MM.1S (cell line): ENCODE measurements at regions not wholly inside any gene's neighbourhood (a gene's known extent, or its start where the extent isn't known, plus 50 kb on each side); places are given as distances from the start of the nearest gene placed in this dataset.

Experiments used
- DNase-seq: peaks from one replicate; pipeline ENCODE4 v3.0.0-alpha.2; 2015
- H2AFZ ChIP-seq: fragments of 300-600 bp; sonication (generic); 2 replicates; pipeline ENCODE4 v1.6.0; 2016; ENCODE audit warnings: antibody characterized with exemption, low read length
- H3F3A ChIP-seq: fragments of 300-600 bp; sonication (generic); 2 replicates; pipeline ENCODE4 v1.6.1; 2016; ENCODE audit warnings: mild to moderate bottlenecking, antibody characterized with exemption, low read length, moderate library complexity, mixed read lengths; ENCODE audit not compliant: insufficient read depth
- H3K27ac ChIP-seq: fragments of 300-600 bp; sonication (generic); 2 replicates; pipeline ENCODE4 v1.5.1; 2016; ENCODE audit warnings: mild to moderate bottlenecking, low read length
- H3K27me3 ChIP-seq: fragments of 300-600 bp; sonication (generic); replicated peaks from 2 replicates; pipeline ENCODE4 v1.6.0; 2016; ENCODE audit warnings: low read length; ENCODE audit not compliant: insufficient read depth
- H3K36me3 ChIP-seq: fragments of 300-600 bp; sonication (generic); replicated peaks from 2 replicates; pipeline ENCODE4 v1.6.1; 2016; ENCODE audit warnings: mild to moderate bottlenecking, low read length, mixed read lengths; ENCODE audit not compliant: insufficient read depth
- H3K4me1 ChIP-seq: fragments of 300-600 bp; sonication (generic); 2 replicates; pipeline ENCODE4 v1.6.1; 2016; ENCODE audit warnings: low read length, mixed read lengths
- H3K4me2 ChIP-seq: fragments of 300-600 bp; sonication (generic); 2 replicates; pipeline ENCODE4 v1.6.0; 2016; ENCODE audit warnings: low read depth, low read length
- H3K4me3 ChIP-seq: fragments of 300-600 bp; sonication (generic); 2 replicates; pipeline ENCODE4 v1.5.1; 2016; ENCODE audit warnings: low read length, mixed read lengths
- H3K79me2 ChIP-seq: fragments of 300-600 bp; sonication (generic); 2 replicates; pipeline ENCODE4 v1.6.1; 2016; ENCODE audit warnings: mixed run types, low read length, mixed read lengths
- H3K9ac ChIP-seq: fragments of 300-600 bp; sonication (generic); 2 replicates; pipeline ENCODE4 v1.6.1; 2016; ENCODE audit warnings: low read length, mixed read lengths
- H3K9me2 ChIP-seq: fragments of 300-600 bp; sonication (generic); replicated peaks from 2 replicates; pipeline ENCODE4 v1.6.1; 2016; ENCODE audit warnings: mild to moderate bottlenecking, low read length, mixed read lengths; ENCODE audit not compliant: insufficient read depth
- H3K9me3 ChIP-seq: fragments of 300-600 bp; sonication (generic); replicated peaks from 2 replicates; pipeline ENCODE4 v1.6.1; 2016; ENCODE audit warnings: mild to moderate bottlenecking, low read length, mixed read lengths; ENCODE audit not compliant: insufficient read depth
- H4K20me1 ChIP-seq: fragments of 300-600 bp; sonication (generic); 2 replicates; pipeline ENCODE4 v1.6.1; 2016; ENCODE audit warnings: mild to moderate bottlenecking, low read length, moderate library complexity, mixed read lengths; ENCODE audit not compliant: insufficient read depth
- CTCF ChIP-seq: fragments of 300-600 bp; sonication (generic); IDR thresholded peaks from 2 replicates; pipeline ENCODE4 v1.5.1; 2016; ENCODE audit warnings: antibody characterized with exemption, low read length, mixed read lengths
- EZH2 ChIP-seq: fragments of 300-600 bp; sonication (generic); optimal IDR thresholded peaks from 2 replicates; pipeline ENCODE3; 2017; ENCODE audit warnings: low read depth, mild to moderate bottlenecking, antibody characterized with exemption, low read length, mixed read lengths
- EZH2phosphoT487 ChIP-seq: fragments of 300-600 bp; sonication (generic); IDR thresholded peaks from 2 replicates; pipeline ENCODE4 v1.6.1; 2018; ENCODE audit warnings: antibody characterized with exemption, low read length

GRCh38 chr6:148027201-148027600 lies 315.4 kb upstream of the SASH1 start:
- H3K9me2 ChIP-seq: no peaks in the 10 kb centered on the region
- no peaks in the 10 kb centered on the region for H3K9me3 ChIP-seq
- no peaks in the 10 kb centered on the region for H3K4me1 ChIP-seq
- no peaks in the 10 kb centered on the region for H3K27me3 ChIP-seq
- no peaks in the 10 kb centered on the region for H3F3A ChIP-seq
- no peaks in the 10 kb centered on the region for H3K36me3 ChIP-seq
- no peak for DNase-seq
- H3K79me2 ChIP-seq: no peaks in the 10 kb centered on the region
- H3K4me3 ChIP-seq: no peak overlapping the region
- TF ChIP-seq EZH2: no peak
- TF ChIP-seq CTCF: no peak
- no peak for TF ChIP-seq EZH2phosphoT487
- H3K4me2 ChIP-seq: no peak overlapping the region
- H2AFZ ChIP-seq: no peak overlapping the region
- no peak overlapping the region for H3K27ac ChIP-seq
- no peak overlapping the region for H3K9ac ChIP-seq
- H4K20me1 ChIP-seq: no peaks in the 10 kb centered on the region

DNA sequence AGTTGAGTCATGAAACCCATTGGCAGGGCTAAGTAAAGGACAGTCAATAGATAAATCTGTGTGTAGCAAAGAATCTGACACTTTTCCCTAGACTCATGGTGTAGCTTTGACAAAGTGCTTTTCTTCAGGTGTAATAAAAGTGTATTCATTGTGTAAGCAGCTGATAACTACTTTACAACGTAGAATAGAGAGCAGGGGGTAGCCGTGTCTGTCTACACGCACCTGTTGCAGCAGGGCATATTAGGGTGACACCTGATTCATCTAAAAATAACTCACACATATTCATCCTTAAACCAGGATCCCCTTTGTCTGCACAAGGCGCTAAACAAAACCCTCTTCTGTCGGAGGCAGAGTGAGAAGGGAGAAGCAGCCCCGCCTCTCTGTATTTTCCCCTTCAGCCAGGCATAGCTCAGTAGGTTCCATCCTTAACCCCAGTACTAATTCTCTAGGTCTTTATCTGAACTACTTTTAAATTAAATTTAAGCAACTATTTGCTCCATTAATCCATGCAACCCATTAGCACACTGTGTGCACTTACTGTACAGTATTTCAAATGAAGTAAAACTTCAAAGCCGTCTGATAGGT lies 306.7 kb upstream of the SASH1 start:
- no peak overlapping the region for H3K4me2 ChIP-seq
- H3K9me3 ChIP-seq: no peaks in the 10 kb centered on the region
- no peaks in the 10 kb centered on the region for H3K4me1 ChIP-seq
- H3K9me2 ChIP-seq: no peaks in the 10 kb centered on the region
- H3K79me2 ChIP-seq: no peaks in the 10 kb centered on the region
- no peak overlapping the region for H3K27ac ChIP-seq
- no peaks in the 10 kb centered on the region for H3K27me3 ChIP-seq
- TF ChIP-seq EZH2 (no peak), CTCF (no peak), EZH2phosphoT487 (no peak)
- H3K9ac ChIP-seq: no peak overlapping the region
- DNase-seq: no peak
- no peaks in the 10 kb centered on the region for H3F3A ChIP-seq
- no peaks in the 10 kb centered on the region for H3K36me3 ChIP-seq
- H2AFZ ChIP-seq: no peak overlapping the region
- H3K4me3 ChIP-seq: no peak overlapping the region
- no peaks in the 10 kb centered on the region for H4K20me1 ChIP-seq

- Histone ChIP-seq H3K9ac (no peak overlapping the region), H3K36me3 (no peaks in the 10 kb centered on the region), H3K27ac (no peak overlapping the region), H2AFZ (no peak overlapping the region), H3K4me1 (no peaks in the 10 kb centered on the region), H3K27me3 (no peaks in the 10 kb centered on the region), H3K79me2 (no peaks in the 10 kb centered on the region), H3K9me3 (no peaks in the 10 kb centered on the region), H3K4me3 (no peak overlapping the region), H3F3A (no peaks in the 10 kb centered on the region), H4K20me1 (no peaks in the 10 kb centered on the region), H3K9me2 (no peaks in the 10 kb centered on the region), H3K4me2 (no peak overlapping the region)
- TF ChIP-seq EZH2phosphoT487 (no peak), CTCF (no peak), EZH2 (no peak)
- DNase-seq: no peak
Measured at GRCh38 chr6:148037496-148037895, 305.1 kb upstream of the SASH1 start.
